Smooth muscle cell (in vitro differentiated cells): ENCODE measurements at regions not wholly inside any gene's neighbourhood (a gene's known extent, or its start where the extent isn't known, plus 50 kb on each side); places are given as distances from the start of the nearest gene placed in this dataset.

ENCODE experiments used
- DNase-seq: peaks from one replicate; lab custom pipeline; 2025; ENCODE audit not compliant: unreplicated experiment; lab: John Stamatoyannopoulos, UW
- H2AFZ ChIP-seq: fragments of 200-600 bp; sonication (generic); 2 replicates; pipeline ENCODE4 v1.6.0; 2016; ENCODE audit warnings: antibody characterized with exemption, low read depth, mild to moderate bottlenecking
- H3F3A ChIP-seq: fragments of 200-600 bp; sonication (generic); 2 replicates; pipeline ENCODE4 v1.6.0; 2017; ENCODE audit warnings: antibody characterized with exemption, low read depth
- H3K27ac ChIP-seq: fragments of 200-600 bp; sonication (generic); 2 replicates; pipeline ENCODE4 v1.5.1; 2016; ENCODE audit warnings: low read depth, mild to moderate bottlenecking
- H3K27me3 ChIP-seq: fragments of 200-600 bp; sonication (generic); 2 replicates; pipeline ENCODE4 v1.6.1; 2016; ENCODE audit warnings: low read depth, mild to moderate bottlenecking
- H3K36me3 ChIP-seq: fragments of 200-600 bp; sonication (generic); 2 replicates; pipeline ENCODE4 v1.5.1; 2016; ENCODE audit warnings: low read depth
- H3K4me1 ChIP-seq: fragments of 200-600 bp; sonication (generic); 2 replicates; pipeline ENCODE4 v1.5.1; 2016; ENCODE audit warnings: low read depth
- H3K4me2 ChIP-seq: fragments of 200-600 bp; sonication (generic); 2 replicates; pipeline ENCODE4 v1.6.0; 2016; ENCODE audit warnings: mild to moderate bottlenecking
- H3K4me3 ChIP-seq: fragments of 200-600 bp; sonication (generic); 2 replicates; pipeline ENCODE4 v1.5.1; 2016; ENCODE audit warnings: mild to moderate bottlenecking
- H3K79me2 ChIP-seq: fragments of 200-600 bp; sonication (generic); 2 replicates; pipeline ENCODE4 v1.6.0; 2016; ENCODE audit warnings: low read depth, mild to moderate bottlenecking
- H3K9ac ChIP-seq: fragments of 200-600 bp; sonication (generic); 2 replicates; pipeline ENCODE4 v1.6.0; 2016; ENCODE audit warnings: low read depth
- H3K9me3 ChIP-seq: fragments of 200-600 bp; sonication (generic); replicated peaks from 2 replicates; pipeline ENCODE4 v1.5.1; 2016; ENCODE audit warnings: low read depth
- H4K20me1 ChIP-seq: fragments of 200-600 bp; sonication (generic); 2 replicates; pipeline ENCODE4 v1.6.0; 2016; ENCODE audit warnings: low read depth
- WGBS: methylation state at CpG from one replicate; pipeline ENCODE4 v1.1.7; 2016; ENCODE audit warnings: low lambda C conversion rate; 5-methylcytosine and 5-hydroxymethylcytosine counted together
- TF ChIP-seq, protein P1 (sequence below): fragments of 200-600 bp; sonication (generic); IDR thresholded peaks from 2 replicates; pipeline ENCODE4 v1.5.1; 2017; ENCODE audit warnings: borderline replicate concordance, mild to moderate bottlenecking, antibody characterized with exemption; ENCODE audit not compliant: insufficient read depth, poor library complexity, severe bottlenecking

DNA sequence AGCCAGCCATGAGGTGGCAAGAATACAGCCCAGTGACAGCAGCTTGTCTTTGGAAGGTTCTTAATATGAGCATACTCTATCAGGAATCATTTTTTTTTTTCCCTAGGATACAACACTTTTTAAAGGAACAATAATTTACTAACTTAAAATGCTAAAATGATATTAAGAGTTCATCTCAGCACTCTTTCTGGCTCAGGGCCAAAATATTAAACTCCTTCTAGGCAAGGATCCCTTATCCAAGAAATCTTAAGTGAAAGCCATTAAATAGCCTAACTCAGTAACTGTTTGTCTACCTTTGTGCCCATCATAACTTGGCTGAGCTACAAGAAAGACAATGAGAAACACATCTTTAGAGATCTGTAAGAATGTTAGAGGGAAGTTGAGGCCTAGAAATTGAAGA is 529.5 kb upstream of the TGFBR2 start:
- no peaks in the 10 kb centered on the region for H4K20me1 ChIP-seq
- no peaks in the 10 kb centered on the region for H3K4me1 ChIP-seq
- H3K9me3 ChIP-seq = no peaks in the 10 kb centered on the region
- H3K9ac ChIP-seq = no peak overlapping the region
- no peaks in the 10 kb centered on the region for H3K27me3 ChIP-seq
- H3K36me3 ChIP-seq = no peaks in the 10 kb centered on the region
- H3K27ac ChIP-seq = no peak overlapping the region
- no peak overlapping the region for H2AFZ ChIP-seq
- H3K4me2 ChIP-seq = no peak overlapping the region
- DNase-seq = no peak
- TF ChIP-seq, protein P1, sequence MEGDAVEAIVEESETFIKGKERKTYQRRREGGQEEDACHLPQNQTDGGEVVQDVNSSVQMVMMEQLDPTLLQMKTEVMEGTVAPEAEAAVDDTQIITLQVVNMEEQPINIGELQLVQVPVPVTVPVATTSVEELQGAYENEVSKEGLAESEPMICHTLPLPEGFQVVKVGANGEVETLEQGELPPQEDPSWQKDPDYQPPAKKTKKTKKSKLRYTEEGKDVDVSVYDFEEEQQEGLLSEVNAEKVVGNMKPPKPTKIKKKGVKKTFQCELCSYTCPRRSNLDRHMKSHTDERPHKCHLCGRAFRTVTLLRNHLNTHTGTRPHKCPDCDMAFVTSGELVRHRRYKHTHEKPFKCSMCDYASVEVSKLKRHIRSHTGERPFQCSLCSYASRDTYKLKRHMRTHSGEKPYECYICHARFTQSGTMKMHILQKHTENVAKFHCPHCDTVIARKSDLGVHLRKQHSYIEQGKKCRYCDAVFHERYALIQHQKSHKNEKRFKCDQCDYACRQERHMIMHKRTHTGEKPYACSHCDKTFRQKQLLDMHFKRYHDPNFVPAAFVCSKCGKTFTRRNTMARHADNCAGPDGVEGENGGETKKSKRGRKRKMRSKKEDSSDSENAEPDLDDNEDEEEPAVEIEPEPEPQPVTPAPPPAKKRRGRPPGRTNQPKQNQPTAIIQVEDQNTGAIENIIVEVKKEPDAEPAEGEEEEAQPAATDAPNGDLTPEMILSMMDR = no peak
- H3F3A ChIP-seq = no peaks in the 10 kb centered on the region
- no peaks in the 10 kb centered on the region for H3K79me2 ChIP-seq
- no peak overlapping the region for H3K4me3 ChIP-seq

GRCh38 chr3:30077746-30078145 is 528.7 kb upstream of the TGFBR2 start:
- Histone ChIP-seq H3K4me3 (no peak overlapping the region), H3K9me3 (no peaks in the 10 kb centered on the region), H3K27ac (no peak overlapping the region), H3K4me1 (peaks cover 4% of the 10 kb centered on the region), H3K27me3 (no peaks in the 10 kb centered on the region), H3K4me2 (no peak overlapping the region), H3K36me3 (no peaks in the 10 kb centered on the region), H4K20me1 (no peaks in the 10 kb centered on the region), H3K9ac (no peak overlapping the region), H3F3A (no peaks in the 10 kb centered on the region), H2AFZ (no peak overlapping the region), H3K79me2 (no peaks in the 10 kb centered on the region)
- no peak for DNase-seq
- TF ChIP-seq, protein P1 = no peak
- 89% methylated on average over 2 of the region's 2 CpGs for WGBS

- DNase-seq = no peak
- H3K4me3 ChIP-seq = no peak overlapping the region
- peaks cover 8% of the 10 kb centered on the region for H3K4me1 ChIP-seq
- H3F3A ChIP-seq = no peaks in the 10 kb centered on the region
- H3K27me3 ChIP-seq = no peaks in the 10 kb centered on the region
- H2AFZ ChIP-seq = no peak overlapping the region
- no peaks in the 10 kb centered on the region for H3K9me3 ChIP-seq
- H3K4me2 ChIP-seq = no peak overlapping the region
- H3K36me3 ChIP-seq = no peaks in the 10 kb centered on the region
- no peaks in the 10 kb centered on the region for H4K20me1 ChIP-seq
- H3K9ac ChIP-seq = no peak overlapping the region
- H3K27ac ChIP-seq = no peak overlapping the region
- WGBS = 69% methylated on average over 2 of the region's 2 CpGs
- no peaks in the 10 kb centered on the region for H3K79me2 ChIP-seq
- TF ChIP-seq, protein P1 = no peak
These were observed 527.7 kb upstream of the TGFBR2 start for GRCh38 chr3:30078736-30079135.

- 75% methylated on average over 3 of the region's 3 CpGs for WGBS
- DNase-seq = no peak
These were observed 524.5 kb upstream of the TGFBR2 start for GRCh38 chr3:30081904-30082303.

More at GRCh38 chr3:30081904-30082303, 524.5 kb upstream of the TGFBR2 start:
- TF ChIP-seq, protein P1 = no peak
- H3K4me3 ChIP-seq = no peak overlapping the region
- no peak overlapping the region for H3K4me2 ChIP-seq
- H4K20me1 ChIP-seq = no peaks in the 10 kb centered on the region
- no peak overlapping the region for H3K9ac ChIP-seq
- H2AFZ ChIP-seq = no peak overlapping the region
- no peaks in the 10 kb centered on the region for H3K36me3 ChIP-seq
- H3K27ac ChIP-seq = no peak overlapping the region
- H3K79me2 ChIP-seq = no peaks in the 10 kb centered on the region
- H3K9me3 ChIP-seq = no peaks in the 10 kb centered on the region
- H3K27me3 ChIP-seq = no peaks in the 10 kb centered on the region
- peaks cover 14% of the 10 kb centered on the region for H3K4me1 ChIP-seq
- no peaks in the 10 kb centered on the region for H3F3A ChIP-seq
